OCI-LY1 (cell line): ENCODE measurements at regions not wholly inside any gene's neighbourhood (a gene's known extent, or its start where the extent isn't known, plus 50 kb on each side); places are given as distances from the start of the nearest gene placed in this dataset.

Experiments
- H2AFZ ChIP-seq: fragments of 200-600 bp; sonication (generic), shearing (Covaris generic); 2 replicates; pipeline ENCODE4 v1.6.0; 2014; ENCODE audit warnings: antibody characterized with exemption, mild to moderate bottlenecking, low read length
- H3F3A ChIP-seq: fragments of 200-600 bp; sonication (generic), shearing (Covaris generic); 2 replicates; pipeline ENCODE4 v1.6.0; 2014; ENCODE audit warnings: mild to moderate bottlenecking, antibody characterized with exemption, low read length, moderate library complexity; ENCODE audit not compliant: insufficient read depth
- H3K27ac ChIP-seq: fragments of 200-600 bp; sonication (generic); 2 replicates; pipeline ENCODE4 v1.5.1; 2014; ENCODE audit warnings: low read length, mixed run types, mild to moderate bottlenecking, low read depth; ENCODE audit not compliant: poor library complexity, severe bottlenecking
- H3K27me3 ChIP-seq: fragments of 200-600 bp; sonication (generic); 2 replicates; pipeline ENCODE4 v1.6.0; 2014; ENCODE audit warnings: antibody characterized with exemption, mild to moderate bottlenecking, low read length, moderate library complexity; ENCODE audit not compliant: insufficient read depth
- H3K36me3 ChIP-seq: fragments of 200-600 bp; sonication (generic); 2 replicates; pipeline ENCODE4 v1.6.1; 2014; ENCODE audit warnings: mild to moderate bottlenecking, antibody characterized with exemption, low read length, moderate library complexity, mixed read lengths; ENCODE audit not compliant: insufficient read depth
- H3K4me1 ChIP-seq: fragments of 200-600 bp; sonication (generic); 2 replicates; pipeline ENCODE4 v1.5.1; 2014; ENCODE audit warnings: mild to moderate bottlenecking, low read length, moderate library complexity; ENCODE audit not compliant: insufficient read depth, severe bottlenecking
- H3K4me2 ChIP-seq: fragments of 200-600 bp; sonication (generic), shearing (Covaris generic); 2 replicates; pipeline ENCODE4 v1.6.1; 2014; ENCODE audit warnings: low read length
- H3K4me3 ChIP-seq: fragments of 200-600 bp; sonication (generic); 2 replicates; pipeline ENCODE4 v1.5.1; 2014; ENCODE audit warnings: low read length, low read depth, mild to moderate bottlenecking, mixed read lengths; ENCODE audit not compliant: poor library complexity, severe bottlenecking
- H3K79me2 ChIP-seq: fragments of 200-600 bp; shearing (Covaris generic); 2 replicates; pipeline ENCODE4 v1.6.1; 2016; ENCODE audit warnings: mixed run types, low read length, mixed read lengths; ENCODE audit not compliant: insufficient read depth
- H3K9ac ChIP-seq: fragments of 200-600 bp; sonication (generic), shearing (Covaris generic); 2 replicates; pipeline ENCODE4 v1.6.1; 2014; ENCODE audit warnings: mild to moderate bottlenecking, low read length, mixed read lengths
- H3K9me2 ChIP-seq: fragments of 200-600 bp; sonication (generic), shearing (Covaris generic); 2 replicates; pipeline ENCODE4 v1.6.1; 2014; ENCODE audit warnings: low read depth, mild to moderate bottlenecking, low read length, mixed read lengths
- H3K9me3 ChIP-seq: fragments of 200-600 bp; shearing (Covaris generic); 2 replicates; pipeline ENCODE4 v1.6.1; 2014; ENCODE audit warnings: low read length, mixed read lengths
- H4K20me1 ChIP-seq: fragments of 200-600 bp; sonication (generic), shearing (Covaris generic); 2 replicates; pipeline ENCODE4 v1.6.0; 2016; ENCODE audit warnings: mild to moderate bottlenecking, low read length; ENCODE audit not compliant: insufficient read depth
- CTCF ChIP-seq: fragments of 200-600 bp; sonication (generic), shearing (Covaris generic); IDR thresholded peaks from 2 replicates; pipeline ENCODE4 v1.5.1; 2017; ENCODE audit warnings: mild to moderate bottlenecking, antibody characterized with exemption, low read length, moderate library complexity, mixed read lengths
- EZH2 ChIP-seq: fragments of 200-600 bp; sonication (generic), shearing (Covaris generic); IDR thresholded peaks from 2 replicates; pipeline ENCODE4 v1.8.0; 2017; ENCODE audit warnings: borderline replicate concordance, mixed run types, mild to moderate bottlenecking, antibody characterized with exemption, low read length, moderate library complexity, mixed read lengths

DNA sequence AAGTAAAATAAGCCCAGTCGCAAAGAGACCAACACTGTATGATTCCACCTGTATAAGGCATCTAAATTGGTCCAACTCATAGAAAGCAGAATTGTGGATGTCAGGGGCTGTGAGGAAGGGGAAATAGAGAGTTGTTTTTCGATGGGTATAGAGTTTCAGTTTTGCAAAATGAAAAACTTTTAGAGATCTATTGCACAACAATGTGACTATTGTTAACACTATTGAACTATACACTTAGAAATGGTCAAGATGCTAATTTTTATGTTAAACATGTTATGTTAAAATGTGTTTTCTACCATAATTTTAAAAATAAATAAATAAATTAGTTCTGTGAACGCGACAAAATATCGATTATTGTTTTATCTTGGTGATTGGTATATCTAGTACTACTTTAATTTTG is 192.4 kb downstream of the PTGER3 start:
- no peak overlapping the region for H3K4me3 ChIP-seq
- H3K9ac ChIP-seq: no peak overlapping the region
- H2AFZ ChIP-seq: no peak overlapping the region
- H3K4me2 ChIP-seq: no peak overlapping the region
- H3K9me3 ChIP-seq: no peaks in the 10 kb centered on the region
- no peaks in the 10 kb centered on the region for H3K9me2 ChIP-seq
- no peaks in the 10 kb centered on the region for H3K27me3 ChIP-seq
- H3K36me3 ChIP-seq: no peaks in the 10 kb centered on the region
- no peak overlapping the region for H3K27ac ChIP-seq
- TF ChIP-seq CTCF (no peak), EZH2 (no peak)
- H3K4me1 ChIP-seq: no peaks in the 10 kb centered on the region
- no peaks in the 10 kb centered on the region for H3F3A ChIP-seq
- no peaks in the 10 kb centered on the region for H3K79me2 ChIP-seq
- no peaks in the 10 kb centered on the region for H4K20me1 ChIP-seq

GRCh38 chr1:70856201-70856600 is 191.4 kb downstream of the PTGER3 start:
- Histone ChIP-seq H4K20me1 (no peaks in the 10 kb centered on the region), H3K4me2 (no peak overlapping the region), H3K9ac (no peak overlapping the region), H3K9me2 (no peaks in the 10 kb centered on the region), H3K27ac (no peak overlapping the region), H3K27me3 (no peaks in the 10 kb centered on the region), H3K9me3 (no peaks in the 10 kb centered on the region), H2AFZ (no peak overlapping the region), H3K4me3 (no peak overlapping the region), H3K4me1 (no peaks in the 10 kb centered on the region), H3K79me2 (no peaks in the 10 kb centered on the region), H3F3A (no peaks in the 10 kb centered on the region), H3K36me3 (no peaks in the 10 kb centered on the region)
- TF ChIP-seq CTCF (no peak), EZH2 (no peak)

DNA sequence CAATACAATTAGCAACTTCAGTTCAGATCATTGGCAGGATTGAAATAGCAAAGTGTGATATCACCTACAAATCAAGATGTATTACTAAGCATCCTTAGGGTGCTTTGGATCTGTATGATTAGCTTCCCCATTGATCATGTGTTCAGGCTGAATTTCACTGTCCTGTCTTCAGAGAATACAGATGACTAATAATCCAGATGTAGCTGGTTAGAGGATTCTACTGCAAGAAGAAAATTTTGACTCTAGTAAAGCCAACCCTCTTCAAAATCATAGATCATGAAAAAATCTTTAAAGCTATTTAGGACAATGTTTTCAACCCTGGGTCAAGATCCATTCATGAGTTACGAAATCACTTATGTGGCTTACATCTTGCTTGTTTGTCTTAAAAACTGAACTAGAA is 184.4 kb downstream of the PTGER3 start:
- no peaks in the 10 kb centered on the region for H3K9me2 ChIP-seq
- no peak overlapping the region for H3K27ac ChIP-seq
- H3K79me2 ChIP-seq: no peaks in the 10 kb centered on the region
- H3K36me3 ChIP-seq: no peaks in the 10 kb centered on the region
- H3K27me3 ChIP-seq: no peaks in the 10 kb centered on the region
- H3K4me3 ChIP-seq: no peak overlapping the region
- H4K20me1 ChIP-seq: no peaks in the 10 kb centered on the region
- H3K9ac ChIP-seq: no peak overlapping the region
- TF ChIP-seq EZH2 (no peak), CTCF (no peak)
- no peaks in the 10 kb centered on the region for H3K4me1 ChIP-seq
- H3K9me3 ChIP-seq: no peaks in the 10 kb centered on the region
- H3K4me2 ChIP-seq: no peak overlapping the region
- H2AFZ ChIP-seq: no peak overlapping the region
- H3F3A ChIP-seq: no peaks in the 10 kb centered on the region
